GM18867 (cell line): ENCODE measurements at regions not wholly inside any gene's neighbourhood (a gene's known extent, or its start where the extent isn't known, plus 50 kb on each side); places are given as distances from the start of the nearest gene placed in this dataset.

Source experiments
- ATAC-seq: cut with Tn5 transposase; IDR thresholded peaks from one replicate; pipeline ENCODE4 v1.9.1; 2021; ENCODE audit warnings: mild to moderate bottlenecking, moderate library complexity; ENCODE audit not compliant: unreplicated experiment

DNA sequence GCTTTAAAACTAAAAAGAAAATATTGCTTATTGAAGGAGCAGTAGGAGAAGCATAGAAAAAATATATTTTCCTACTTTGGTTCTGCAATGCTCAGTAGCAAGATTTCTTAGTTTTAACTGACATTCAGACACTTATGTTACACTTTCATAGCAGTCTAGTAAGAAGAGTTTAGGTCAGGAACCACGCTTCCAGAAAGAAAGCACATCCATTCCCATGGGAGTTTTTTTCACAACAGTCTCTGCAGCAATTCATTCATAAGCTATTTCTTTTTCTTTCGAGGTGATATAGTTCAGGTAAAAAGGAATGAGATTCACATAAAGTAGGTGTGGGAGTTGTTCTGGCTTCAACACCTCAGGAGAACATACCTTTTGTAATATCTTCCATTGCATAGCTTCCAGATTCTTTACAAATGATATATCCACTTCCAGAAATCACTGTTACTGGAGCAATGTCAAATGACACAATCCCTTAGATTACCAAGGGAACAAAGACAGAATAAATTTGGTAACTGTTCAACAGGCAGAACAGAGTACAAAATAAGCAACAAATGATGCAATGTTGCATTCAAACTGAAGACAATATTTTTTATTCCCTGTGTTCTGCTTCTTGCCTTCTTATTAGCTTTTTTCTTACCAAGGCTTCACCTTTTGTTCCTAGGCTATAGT is 95.2 kb upstream of the GULP1 start:
- no peak for ATAC-seq

DNA sequence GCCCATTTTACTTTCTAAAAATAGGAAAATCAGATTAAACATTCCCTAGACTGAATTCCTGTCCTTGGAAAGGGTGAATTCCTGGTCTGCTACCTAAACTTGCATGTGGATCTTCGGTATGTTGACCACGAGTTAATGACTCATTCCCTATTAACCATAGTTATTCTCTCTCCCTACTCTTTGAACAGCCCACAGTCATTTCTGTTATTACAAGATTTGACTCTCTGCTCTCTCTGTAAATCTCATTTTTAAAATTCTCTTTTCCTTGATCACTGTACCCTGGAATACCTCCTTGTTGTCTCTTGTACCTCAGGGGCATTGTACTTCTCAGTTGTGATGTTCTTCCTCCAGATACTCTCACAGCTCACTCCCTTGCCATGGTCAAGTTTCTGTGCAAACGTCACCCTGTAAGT is 92.0 kb upstream of the GULP1 start:
- no peak for ATAC-seq

DNA sequence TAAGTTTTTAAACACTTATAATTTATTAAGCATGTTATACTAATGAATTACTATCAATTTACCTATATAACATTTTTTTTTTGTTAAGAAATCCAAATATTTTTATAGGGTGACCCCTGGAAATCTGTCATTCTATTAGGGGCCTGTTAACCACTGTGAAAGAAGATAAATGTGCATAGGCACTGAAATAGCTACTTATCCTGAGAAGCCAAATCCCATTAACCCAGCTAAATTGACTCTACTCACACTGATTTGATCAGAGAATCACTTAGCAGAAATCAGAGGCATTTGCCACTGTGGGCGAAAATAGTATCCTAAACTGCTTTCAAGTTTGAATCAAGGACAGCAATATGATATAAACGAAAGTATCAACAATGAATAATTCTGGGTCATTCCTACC is 90.0 kb upstream of the GULP1 start:
- ATAC-seq: no peak

DNA sequence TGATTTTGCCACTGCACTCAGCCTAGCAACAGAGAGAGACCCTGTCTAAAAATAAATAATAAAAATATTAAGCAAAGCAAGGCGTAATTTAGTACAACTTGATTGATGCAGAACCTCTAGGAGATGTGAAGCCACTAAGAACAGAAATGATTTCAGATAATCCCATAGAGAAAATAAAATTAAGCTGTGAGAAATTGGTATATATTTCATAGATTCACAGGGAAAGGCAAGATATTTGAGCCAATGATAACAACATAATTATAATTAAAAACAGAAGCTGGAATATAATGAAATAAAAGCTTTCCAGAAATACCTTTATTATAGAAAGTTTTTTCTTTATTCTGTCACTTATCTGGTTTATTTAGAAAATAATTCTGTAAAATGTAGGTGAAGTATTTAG is 88.9 kb upstream of the GULP1 start:
- no peak for ATAC-seq

DNA sequence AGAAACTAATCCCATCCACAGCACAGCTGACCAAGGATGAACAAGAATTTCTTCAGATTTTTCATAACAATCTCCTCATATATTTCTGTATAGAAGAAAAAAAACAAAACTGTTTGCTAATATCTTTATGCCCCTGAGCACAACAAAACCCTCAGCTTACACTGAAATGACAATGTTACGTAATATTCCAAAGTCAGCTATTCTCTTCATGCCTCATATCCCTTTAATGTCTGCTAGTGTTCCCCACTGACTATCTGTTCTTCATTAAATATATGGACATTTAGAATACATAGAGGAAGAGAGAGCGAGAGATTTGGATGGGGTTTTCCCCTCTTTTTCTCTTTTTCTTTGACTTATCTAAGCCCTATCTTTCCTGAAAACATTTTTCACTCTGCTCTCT is 87.9 kb upstream of the GULP1 start:
- ATAC-seq: no peak

DNA sequence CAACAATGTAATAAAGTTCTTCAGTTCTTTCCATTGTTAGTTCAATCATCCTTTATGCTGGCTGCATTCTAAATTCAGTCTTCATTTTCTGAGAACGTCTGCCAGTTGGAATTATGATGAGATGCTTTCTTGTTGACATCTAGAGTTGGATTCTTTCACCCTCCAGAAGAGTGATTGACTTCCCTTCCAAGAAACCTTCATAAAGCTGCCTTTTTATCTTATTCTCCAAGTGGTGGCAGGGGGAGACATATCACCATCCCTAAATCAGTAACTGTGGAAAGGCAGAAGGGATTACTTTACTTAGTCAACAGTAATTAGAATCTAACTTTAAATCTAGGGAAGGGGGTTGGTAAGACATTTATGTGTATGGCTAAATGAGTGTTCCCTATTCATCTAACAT is 86.8 kb upstream of the GULP1 start:
- ATAC-seq: no peak

DNA sequence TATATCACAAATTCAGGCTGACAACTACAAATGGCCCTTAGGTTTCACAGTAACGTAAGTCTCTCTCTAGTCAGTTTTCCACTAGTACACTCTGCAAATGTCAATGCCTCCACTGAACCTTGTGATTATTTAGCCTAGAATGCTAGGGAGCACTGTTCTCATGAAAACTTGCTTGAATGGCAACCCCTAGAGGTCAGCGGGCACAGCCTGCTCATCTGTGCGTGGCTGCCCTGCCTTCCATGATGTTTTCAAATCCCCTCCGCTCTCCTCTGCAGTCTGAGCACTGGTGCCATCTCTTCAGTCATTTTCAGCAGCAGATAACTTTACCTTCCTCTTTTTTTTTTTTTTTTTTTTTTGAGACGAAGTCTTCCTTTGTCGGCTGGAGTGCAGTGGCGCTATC is 84.1 kb upstream of the GULP1 start:
- no peak for ATAC-seq

DNA sequence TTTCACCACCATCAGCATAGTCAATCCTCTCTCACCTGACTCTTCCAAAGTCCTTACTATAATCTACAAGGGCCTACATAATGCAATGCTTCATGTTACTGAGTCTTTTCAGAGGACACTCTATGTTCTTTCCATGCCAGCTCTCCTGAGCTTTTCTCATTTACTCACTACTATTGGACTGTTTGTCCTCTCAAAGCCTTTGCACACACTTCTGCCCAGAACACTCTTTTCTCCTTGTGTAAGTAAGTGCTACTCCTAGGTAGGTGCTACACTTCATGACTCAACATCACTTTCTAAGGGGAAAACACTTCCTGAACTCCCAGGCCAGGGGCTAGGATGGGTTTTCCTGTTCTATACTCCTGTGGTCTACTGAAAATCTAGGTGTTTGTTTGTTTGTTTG is 82.5 kb upstream of the GULP1 start:
- no peak for ATAC-seq

DNA sequence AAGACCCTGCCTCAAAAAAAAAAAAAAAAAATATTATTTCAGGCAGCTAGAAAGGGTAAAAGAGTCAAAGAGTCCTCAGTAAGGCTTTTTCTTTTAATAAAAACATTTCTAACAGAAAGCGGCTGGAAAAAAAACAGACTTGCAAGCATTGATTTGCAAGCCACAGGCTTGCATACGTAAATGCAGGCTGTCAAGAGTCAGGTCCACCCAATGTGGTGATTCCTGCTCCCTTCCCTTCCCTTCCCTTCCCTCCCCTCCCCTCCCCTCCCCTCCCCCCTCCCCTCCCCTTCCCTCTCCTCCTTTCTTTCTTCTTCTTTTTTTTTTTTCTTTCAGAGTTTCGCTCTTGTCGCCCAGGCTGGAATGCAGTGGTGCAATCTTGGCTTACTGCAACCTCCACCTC is 74.4 kb upstream of the GULP1 start:
- no peak for ATAC-seq

DNA sequence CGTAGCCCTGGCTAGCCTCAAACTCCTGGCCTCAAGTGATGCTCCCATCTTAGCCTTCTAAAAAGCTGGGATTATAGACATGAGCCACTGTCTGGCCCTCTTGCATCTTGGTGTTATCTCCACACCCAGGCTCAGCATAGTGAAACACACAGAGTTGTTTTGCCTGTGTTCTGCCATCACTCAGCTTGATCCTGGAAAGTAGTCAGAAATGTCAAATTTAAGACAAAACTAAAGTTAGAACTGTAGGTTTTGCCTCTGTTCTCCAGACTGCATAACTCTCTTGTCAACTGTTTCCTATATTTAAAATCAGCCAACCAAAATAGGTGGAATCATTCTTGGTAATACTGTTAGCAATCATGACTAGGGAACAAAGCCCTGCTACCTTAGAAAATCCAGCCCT is 72.1 kb upstream of the GULP1 start:
- no peak for ATAC-seq

DNA sequence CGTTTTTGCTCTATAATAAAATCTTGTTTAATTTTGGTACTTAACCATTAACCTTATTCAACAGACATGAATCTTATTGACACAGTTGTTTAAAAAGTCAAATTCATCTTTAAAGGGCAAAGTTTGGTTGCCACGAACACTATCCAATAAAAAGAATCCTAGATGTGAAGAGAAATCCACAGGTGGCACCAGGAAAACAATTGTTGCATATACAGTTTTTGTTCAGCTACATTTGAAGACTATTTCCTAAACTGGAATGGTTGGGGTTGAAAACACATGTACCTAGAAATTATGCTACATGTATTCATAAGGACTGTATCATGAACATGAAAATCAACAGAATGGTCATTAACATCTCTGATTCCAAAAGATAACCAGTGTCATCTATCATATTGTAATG is 71.1 kb upstream of the GULP1 start:
- ATAC-seq: no peak

DNA sequence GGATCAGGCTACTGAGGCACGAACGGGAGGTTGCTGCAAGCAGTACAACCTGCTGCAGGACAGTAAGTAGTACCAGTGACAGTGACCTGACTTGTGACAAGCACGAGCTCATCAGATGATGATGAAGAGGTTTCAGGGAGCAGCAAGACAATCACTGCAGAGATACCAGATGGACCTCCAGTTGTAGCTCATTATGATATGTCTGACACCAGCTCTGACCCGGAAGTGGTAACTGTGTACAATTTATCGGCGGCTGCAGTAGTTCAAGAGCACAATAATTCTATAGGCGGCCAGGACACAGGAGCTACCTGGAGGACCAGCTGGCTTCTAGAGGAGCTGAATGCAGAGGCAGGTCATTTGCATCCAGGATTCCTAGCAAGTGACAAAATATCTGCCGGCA is 64.0 kb upstream of the GULP1 start:
- no peak for ATAC-seq

DNA sequence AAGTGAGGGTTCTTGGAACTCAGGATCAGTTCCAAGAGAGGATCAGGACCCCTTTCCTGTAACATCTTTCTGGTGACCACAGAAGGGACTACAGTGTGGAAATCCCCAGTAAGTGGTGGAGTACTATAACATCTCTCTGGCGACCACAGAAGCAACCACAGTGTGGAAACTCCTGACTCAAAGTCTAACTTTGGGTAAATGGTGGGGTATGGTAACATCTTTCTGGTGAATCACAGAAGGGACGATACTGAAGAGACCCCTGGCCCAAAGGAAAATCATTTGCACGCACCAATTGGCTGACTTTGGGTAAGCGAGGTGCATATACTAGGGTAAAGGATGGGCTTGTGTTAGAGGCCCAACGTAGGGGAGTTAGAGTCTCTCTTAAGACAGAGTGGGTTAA is 56.3 kb upstream of the GULP1 start:
- peak; percentile 94 for ATAC-seq

DNA sequence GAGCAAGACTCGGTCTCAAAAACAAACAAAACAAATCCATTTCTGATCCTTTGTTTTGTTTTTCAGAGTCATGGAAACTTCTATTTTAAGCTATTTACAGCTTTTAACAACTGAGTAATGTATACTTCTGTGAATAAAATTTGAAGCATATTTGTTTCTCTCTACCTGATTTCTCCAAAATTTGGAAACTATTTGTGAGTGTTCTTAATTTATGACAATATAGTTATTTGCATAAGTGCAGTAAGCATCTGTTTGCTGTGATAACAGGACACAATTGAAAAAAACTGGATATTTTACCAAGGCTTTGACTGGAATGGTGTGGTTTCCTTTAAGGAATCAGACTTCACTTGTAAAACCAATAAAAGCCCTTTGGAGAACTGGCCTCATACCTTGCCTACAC is 53.3 kb upstream of the GULP1 start:
- ATAC-seq: no peak
